Esophagus squamous epithelium (tissue), 5 donors: ENCODE measurements at regions not wholly inside any gene's neighbourhood (a gene's known extent, or its start where the extent isn't known, plus 50 kb on each side); places are given as distances from the start of the nearest gene placed in this dataset.
"Not testable (repeated sequence)": the region's sequence is repeated elsewhere in the genome, so short reads cannot be mapped to it uniquely, and the experiment has no call there.

Source experiments
- DNase-seq: peaks from one replicate; lab custom pipeline; 2025; lab: John Stamatoyannopoulos, UW
- H3K27ac ChIP-seq, 4 donors: fragments of 200-600 bp; sonication (generic); one replicate each; pipeline ENCODE4 v1.5.1; 2016 to 2019; ENCODE audit warnings: mild to moderate bottlenecking in 1 of 4
- H3K27me3 ChIP-seq, 4 donors: fragments of 200-600 bp; sonication (generic); 1 replicate in 3 of 4; 2 replicates in 1 of 4; pipeline versions ENCODE4 v1.5.1 to v1.6.0; 2017 to 2021; ENCODE audit warnings: antibody characterized with exemption in 1 of 4
- H3K36me3 ChIP-seq, 3 donors: fragments of 200-600 bp; sonication (generic); one replicate each; pipeline ENCODE4 v1.5.1; 2016 to 2019
- H3K4me1 ChIP-seq, 3 donors: fragments of 200-600 bp; sonication (generic); one replicate each; pipeline ENCODE4 v1.5.1; 2017 to 2019
- H3K4me3 ChIP-seq, 4 donors: fragments of 200-600 bp; sonication (generic); 1 replicate in 3 of 4; 2 replicates in 1 of 4; pipeline ENCODE4 v1.5.1; 2016 to 2019; ENCODE audit warnings: mild to moderate bottlenecking in 2 of 4, moderate library complexity in 1 of 4
- H3K9me3 ChIP-seq, 3 donors: fragments of 200-600 bp; sonication (generic); one replicate each; pipeline ENCODE4 v1.5.1; 2016 to 2019
- CTCF ChIP-seq, 6 experiments: fragments of 450-650 bp in 4 of 6; fragments of 200-600 bp in 2 of 6; sonication (generic) in 2 of 6; IDR thresholded peaks; one replicate each; pipeline ENCODE4 v1.5.1; 2016 to 2019; ENCODE audit warnings: antibody characterized with exemption in 6 of 6, mild to moderate bottlenecking in 4 of 6, moderate library complexity in 4 of 6
- POLR2A ChIP-seq, 4 donors: fragments of 450-650 bp; IDR thresholded peaks; one replicate each; pipeline ENCODE4 v1.6.1; 2017; ENCODE audit warnings: antibody characterized with exemption in 4 of 4, mild to moderate bottlenecking in 4 of 4, moderate library complexity in 3 of 4
- WGBS, 2 donors: methylation state at CpG; one replicate each; pipeline ENCODE4 v1.1.5; 2018; 5-methylcytosine and 5-hydroxymethylcytosine counted together
- intact Hi-C: fragments of 100-400 bp; cut with DNase I; formaldehyde crosslinking; loops from one replicate; pipeline ENCODE4 v1.15.0; 2022
- donor health status: DM: yes; HTN: yes; CAD: no.

- intact Hi-C loops: no loop called here
- peak overlapping the region in 3 of 4 donors; percentile 80 to 87 (median 80) for H3K27ac ChIP-seq
- H3K4me3 ChIP-seq: no peak overlapping the region
- no peaks in the 10 kb centered on the region for H3K27me3 ChIP-seq
- TF ChIP-seq CTCF (IDR thresholded peaks at IDR 0.05) (no peak), POLR2A (IDR thresholded peaks at IDR 0.05) (no peak)
- H3K9me3 ChIP-seq: no peaks in the 10 kb centered on the region
- no peaks in the 10 kb centered on the region for H3K36me3 ChIP-seq
- WGBS, 2 donors: 72 to 96% methylated on average over 3 to 5 of the region's 6 CpGs
- no peak for DNase-seq
- peaks cover 11 to 54% (median 19%) of the 10 kb centered on the region in 3 donors for H3K4me1 ChIP-seq
Observed at GRCh38 chr10:34904191-34904590, 89.1 kb upstream of the PARD3 start.

- TF ChIP-seq CTCF (IDR thresholded peaks at IDR 0.05) (no peak), POLR2A (IDR thresholded peaks at IDR 0.05) (no peak)
- no peaks in the 10 kb centered on the region for H3K36me3 ChIP-seq
- no peaks in the 10 kb centered on the region for H3K27me3 ChIP-seq
- no peak for DNase-seq
- H3K27ac ChIP-seq: no peak overlapping the region
- no peak overlapping the region for H3K4me3 ChIP-seq
- peaks cover 0 to 5% (median 0%) of the 10 kb centered on the region in 3 donors for H3K4me1 ChIP-seq
- 83 to 91% methylated on average over 6 to 8 of the region's 8 CpGs for WGBS, 2 donors
- intact Hi-C loops: no loop called here
- H3K9me3 ChIP-seq: no peaks in the 10 kb centered on the region
Observed at GRCh38 chr10:34899161-34899560, 84.1 kb upstream of the PARD3 start.

GRCh38 chr10:34895977-34896376 is 80.9 kb upstream of the PARD3 start:
- no peaks in the 10 kb centered on the region for H3K27me3 ChIP-seq
- no peak overlapping the region for H3K4me3 ChIP-seq
- intact Hi-C loops: no loop called here
- H3K36me3 ChIP-seq: no peaks in the 10 kb centered on the region
- WGBS, 2 donors: 81 to 87% methylated on average over 3 of the region's 3 CpGs
- DNase-seq: no peak
- H3K4me1 ChIP-seq: no peaks in the 10 kb centered on the region
- TF ChIP-seq CTCF (IDR thresholded peaks at IDR 0.05) (no peak), POLR2A (IDR thresholded peaks at IDR 0.05) (no peak)
- no peaks in the 10 kb centered on the region for H3K9me3 ChIP-seq
- H3K27ac ChIP-seq: no peak overlapping the region

GRCh38 chr10:34895046-34895445 is 80.0 kb upstream of the PARD3 start:
- H3K36me3 ChIP-seq, H3K4me1 ChIP-seq, H3K27ac ChIP-seq, H3K4me3 ChIP-seq, H3K9me3 ChIP-seq, intact Hi-C loops, DNase-seq, H3K27me3 ChIP-seq: not testable (repeated sequence)
- WGBS, 2 donors: 88 to 89% methylated on average over 2 to 3 of the region's 3 CpGs

- H3K4me3 ChIP-seq, H3K27me3 ChIP-seq, DNase-seq, intact Hi-C loops, H3K36me3 ChIP-seq, H3K9me3 ChIP-seq, H3K27ac ChIP-seq: not testable (repeated sequence)
- 89 to 97% methylated on average over 5 to 6 of the region's 6 CpGs for WGBS, 2 donors
- H3K4me1 ChIP-seq: peaks cover 0 to 15% (median 0%) of the 10 kb centered on the region in 3 donors
Observed at GRCh38 chr10:34892521-34892920, 77.4 kb upstream of the PARD3 start.

GRCh38 chr10:34890939-34891338 is 75.8 kb upstream of the PARD3 start:
- Histone ChIP-seq H3K4me1 (peaks cover 0 to 30% (median 0%) of the 10 kb centered on the region in 3 donors), H3K9me3 (no peaks in the 10 kb centered on the region), H3K4me3 (no peak overlapping the region), H3K27ac (no peak overlapping the region), H3K27me3 (no peaks in the 10 kb centered on the region), H3K36me3 (no peaks in the 10 kb centered on the region)
- intact Hi-C loops: no loop called here
- TF ChIP-seq CTCF (IDR thresholded peaks at IDR 0.05) (no peak), POLR2A (IDR thresholded peaks at IDR 0.05) (no peak)
- DNase-seq: no peak
- 26 to 35% methylated on average over 2 of the region's 2 CpGs for WGBS, 2 donors
